ENCODE measurements at regions not wholly inside any gene's neighbourhood (a gene's known extent, or its start where the extent isn't known, plus 50 kb on each side); places are given as distances from the start of the nearest gene placed in this dataset.

- peaks cover 3% of the 10 kb centered on the region for H3K27me3 Mint-ChIP-seq (ENCODE audit: low read depth)
- Histone ChIP-seq H4K91ac (ENCODE audit: insufficient read length, low read depth, low read length) (no peak overlapping the region), H2BK15ac (ENCODE audit: low read depth, low read length) (no peak overlapping the region), H3K4ac (ENCODE audit: low read depth, low read length) (no peak overlapping the region), H3K9ac (ENCODE audit: extremely low read depth, insufficient read length, low read length) (no peak overlapping the region), H3K79me1 (ENCODE audit: insufficient read depth, low read depth, low read length, poor library complexity, severe bottlenecking) (no peaks in the 10 kb centered on the region), H2BK20ac (ENCODE audit: low read depth, low read length, poor library complexity, severe bottlenecking) (no peak overlapping the region), H3K27ac (ENCODE audit: insufficient read length, low read depth, low read length) (no peak overlapping the region), H4K8ac (replicated peaks; ENCODE audit: insufficient read length, low read depth, low read length) (no peak overlapping the region), H3K23ac (ENCODE audit: insufficient read length, low read depth, low read length) (no peak overlapping the region), H2BK5ac (ENCODE audit: insufficient read length, low read length) (no peak overlapping the region), H3K27me3 (ENCODE audit: insufficient read depth, low read length) (no peaks in the 10 kb centered on the region), H3K9me3 (ENCODE audit: control insufficient read depth, low read depth, low read length) (no peaks in the 10 kb centered on the region), H2BK12ac (ENCODE audit: insufficient read length, low read depth, low read length) (no peak overlapping the region), H3K4me2 (ENCODE audit: insufficient read depth, insufficient read length, low read length) (no peak overlapping the region), H3K14ac (ENCODE audit: insufficient read depth, low read length) (no peak overlapping the region), H3K56ac (ENCODE audit: insufficient read length, low read depth, low read length) (no peak overlapping the region), H3K23me2 (ENCODE audit: insufficient read length, low read depth, low read length, poor library complexity, severe bottlenecking) (no peaks in the 10 kb centered on the region), H4K20me1 (ENCODE audit: control insufficient read depth, insufficient read depth, insufficient read length) (no peaks in the 10 kb centered on the region), H3K4me1 (ENCODE audit: insufficient read depth, low read length) (peaks cover 4% of the 10 kb centered on the region; the same call in 1 of the 2 replicates), H4K5ac (ENCODE audit: insufficient read length, low read depth, low read length) (no peak overlapping the region), H2BK120ac (ENCODE audit: low read depth, low read length, poor library complexity, severe bottlenecking) (no peak overlapping the region), H3K79me2 (ENCODE audit: insufficient read depth, low read length) (no peaks in the 10 kb centered on the region), H2AK5ac (ENCODE audit: insufficient read length, low read length) (no peak overlapping the region), H2AFZ (ENCODE audit: low read length) (no peak overlapping the region), H3K18ac (ENCODE audit: insufficient read length, low read depth, low read length) (no peak overlapping the region), H3T11ph (ENCODE audit: low read length) (no peak overlapping the region)
- H3K36me3 Mint-ChIP-seq (ENCODE audit: insufficient read depth in 1 of 3, low read depth in 3 of 3) = no peaks in the 10 kb centered on the region; a peak in 2 of 7 replicates
- no peak overlapping the region for H3K4me3 Mint-ChIP-seq
- no peak overlapping the region for H3K27ac Mint-ChIP-seq
- no peak for TF ChIP-seq CTCF (conservative IDR thresholded peaks at IDR 0.05)
- 0 out of 4 replicates have a peak, but pooled peaks cover 0 to 2% of the 10 kb centered on the region in 2 experiments for H3K4me1 Mint-ChIP-seq
- H3K9me3 Mint-ChIP-seq = no peaks in the 10 kb centered on the region; a peak in 1 of 5 replicates
- no CpG with 5 or more reads among the region's 2 CpGs for WGBS (ENCODE audit: extremely low coverage, insufficient read length, low lambda C conversion rate)
- no peak for DNase-seq
Observed at GRCh38 chr11:131137046-131137445, 220.8 kb upstream of the SNX19 start.

Measured in H9 (cell line).